T-helper 17 cell (primary cell): ENCODE measurements at regions not wholly inside any gene's neighbourhood (a gene's known extent, or its start where the extent isn't known, plus 50 kb on each side); places are given as distances from the start of the nearest gene placed in this dataset.

Experiments used
- ATAC-seq: fragments of 150-1000 bp; cut with Tn5 transposase; 2 replicates; pipeline ENCODE4 v1.10.0; 2021; ENCODE audit warnings: mild to moderate bottlenecking, moderate library complexity
- DNase-seq, 3 donors: peaks; one replicate each; pipeline versions ENCODE4 v3.0.0 to v3.0.0-alpha.2; 2020 to 2021
- H3K9me3 ChIP-seq: one replicate; pipeline ENCODE4 v1.7.0; 2013; ENCODE audit warnings: low read length, mild to moderate bottlenecking; ENCODE audit not compliant: control insufficient read depth, poor library complexity, severe bottlenecking
- H3K27ac Mint-ChIP-seq: one replicate; pipeline ENCODE4 v1.8.0; 2022; ENCODE audit warnings: mild to moderate bottlenecking, moderate library complexity, mixed read lengths
- H3K27me3 Mint-ChIP-seq: one replicate; pipeline ENCODE4 v1.8.0; 2022; ENCODE audit warnings: mixed read lengths
- H3K36me3 Mint-ChIP-seq: one replicate; pipeline ENCODE4 v1.8.0; 2022; ENCODE audit warnings: low read depth, mixed read lengths
- H3K4me1 Mint-ChIP-seq: one replicate; pipeline ENCODE4 v1.8.0; 2022; ENCODE audit warnings: mild to moderate bottlenecking, mixed read lengths
- H3K4me3 Mint-ChIP-seq: one replicate; pipeline ENCODE4 v1.8.0; 2022; ENCODE audit warnings: mild to moderate bottlenecking, moderate library complexity, mixed read lengths

- no peaks in the 10 kb centered on the region for H3K9me3 ChIP-seq
- DNase-seq (no peak), ATAC-seq (no peak)
- no peaks in the 10 kb centered on the region for H3K36me3 Mint-ChIP-seq
- no peaks in the 10 kb centered on the region for H3K4me1 Mint-ChIP-seq
- H3K27ac Mint-ChIP-seq = no peak overlapping the region
- H3K27me3 Mint-ChIP-seq = peaks cover 2% of the 10 kb centered on the region
- H3K4me3 Mint-ChIP-seq = no peak overlapping the region
These were observed 223.5 kb upstream of the BLID start for GRCh38 chr11:122339436-122340060.

DNA sequence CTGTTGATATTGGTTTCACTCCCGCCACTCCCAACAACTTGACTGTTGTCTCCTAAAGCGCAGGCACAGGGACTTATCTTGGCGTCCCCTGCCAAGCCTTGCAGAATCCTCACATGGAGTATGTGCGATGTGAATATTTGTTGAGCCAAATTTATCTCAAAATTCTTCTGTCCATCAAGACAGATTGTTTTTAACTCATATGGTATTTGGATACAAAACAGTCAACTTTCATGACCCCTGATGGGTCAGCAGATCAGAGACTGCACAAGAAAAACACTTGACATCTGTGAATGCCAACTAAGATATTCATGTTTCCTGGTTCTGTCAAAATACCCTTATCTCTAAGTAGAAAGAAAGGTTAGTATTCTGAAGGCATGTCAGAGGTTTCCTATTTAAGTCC, 221.7 kb upstream of the BLID start:
- DNase-seq (no peak), ATAC-seq (no peak)
- no peaks in the 10 kb centered on the region for H3K9me3 ChIP-seq
- Mint-ChIP-seq H3K4me3 (no peak overlapping the region), H3K27me3 (peaks cover 17% of the 10 kb centered on the region), H3K27ac (no peak overlapping the region), H3K36me3 (no peaks in the 10 kb centered on the region), H3K4me1 (no peaks in the 10 kb centered on the region)

DNA sequence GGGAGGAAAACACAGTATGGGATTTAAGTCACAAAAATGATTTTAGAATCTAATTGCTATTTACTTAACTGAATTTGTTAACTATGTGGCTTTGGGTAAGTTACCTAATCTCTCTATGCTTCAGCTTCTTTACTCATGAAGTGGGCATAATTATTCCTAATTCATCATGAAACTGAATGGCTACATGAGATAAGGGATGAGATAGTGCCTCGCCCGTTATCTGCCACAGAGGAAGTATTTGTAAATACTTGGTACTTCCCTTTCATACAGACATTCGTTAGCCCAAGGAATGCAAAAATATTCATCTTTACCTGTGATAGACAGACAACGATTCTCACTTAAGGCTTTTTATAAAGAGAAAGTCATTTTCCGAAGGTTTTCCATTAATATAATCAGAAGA, 221.2 kb upstream of the BLID start:
- H3K27ac Mint-ChIP-seq = no peak overlapping the region
- no peaks in the 10 kb centered on the region for H3K4me1 Mint-ChIP-seq
- no peaks in the 10 kb centered on the region for H3K9me3 ChIP-seq
- DNase-seq = no peak
- peaks cover 17% of the 10 kb centered on the region for H3K27me3 Mint-ChIP-seq
- no peak for ATAC-seq
- no peaks in the 10 kb centered on the region for H3K36me3 Mint-ChIP-seq
- H3K4me3 Mint-ChIP-seq = no peak overlapping the region

DNA sequence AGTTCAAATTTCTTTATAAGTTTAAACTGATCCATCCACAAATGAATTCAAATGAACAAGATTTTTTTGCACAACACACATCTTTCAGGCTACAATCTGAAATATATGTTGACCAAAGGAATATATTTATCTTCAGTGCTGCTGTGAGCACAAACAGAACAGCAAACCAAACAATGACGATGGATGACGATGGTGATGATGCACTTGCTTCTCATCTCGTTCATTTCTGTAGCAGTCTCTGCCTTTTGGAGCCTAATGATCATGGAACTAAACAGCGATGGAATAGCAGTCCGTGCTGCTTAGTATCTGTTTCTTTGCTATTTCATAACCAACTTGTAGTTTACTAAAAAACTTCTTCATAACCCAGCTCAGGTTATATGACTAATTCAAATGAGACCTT, 220.7 kb upstream of the BLID start:
- ATAC-seq (no peak), DNase-seq (no peak)
- no peaks in the 10 kb centered on the region for H3K36me3 Mint-ChIP-seq
- no peaks in the 10 kb centered on the region for H3K4me1 Mint-ChIP-seq
- no peaks in the 10 kb centered on the region for H3K9me3 ChIP-seq
- no peak overlapping the region for H3K27ac Mint-ChIP-seq
- H3K4me3 Mint-ChIP-seq = no peak overlapping the region
- peaks cover 17% of the 10 kb centered on the region for H3K27me3 Mint-ChIP-seq

DNA sequence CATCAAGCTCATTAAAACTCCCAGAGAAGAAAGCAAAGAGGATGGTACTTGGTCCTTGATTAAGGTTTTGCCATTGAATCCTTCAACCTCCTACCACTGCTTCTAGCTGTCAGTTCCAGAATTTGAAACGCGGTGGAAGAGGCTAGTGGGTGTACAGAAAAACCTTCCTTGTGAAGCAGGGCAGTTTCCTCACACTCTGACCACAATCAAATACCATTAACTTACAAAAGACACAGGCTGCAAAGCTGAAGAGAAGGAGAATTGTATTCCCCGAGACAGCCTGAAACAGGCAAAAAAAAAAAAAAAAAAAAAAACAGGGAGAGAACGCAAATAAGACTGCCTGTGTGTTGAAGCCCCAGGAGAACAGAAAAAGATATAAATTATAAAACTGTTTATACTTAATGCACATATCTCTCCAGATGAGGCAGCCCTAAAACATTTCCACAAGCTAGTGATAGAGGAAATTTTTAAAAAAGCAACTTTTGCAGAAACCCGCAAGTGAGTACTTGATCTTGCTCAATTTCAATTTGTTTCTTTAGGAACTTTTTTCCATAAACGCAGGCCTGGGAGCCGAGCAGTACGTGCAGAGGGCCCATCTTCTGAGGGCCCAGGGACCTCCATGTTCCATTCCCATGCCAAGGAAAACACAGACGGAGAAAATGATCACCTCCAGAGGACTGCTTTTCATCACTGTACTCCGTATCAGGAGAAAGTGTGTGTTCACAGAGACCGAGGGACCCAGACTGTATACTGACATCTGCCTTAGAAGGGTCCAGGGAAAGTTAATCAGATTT, 218.7 kb upstream of the BLID start:
- H3K27ac Mint-ChIP-seq = no peak overlapping the region
- H3K36me3 Mint-ChIP-seq = no peaks in the 10 kb centered on the region
- DNase-seq = no peak
- H3K9me3 ChIP-seq = no peaks in the 10 kb centered on the region
- no peaks in the 10 kb centered on the region for H3K4me1 Mint-ChIP-seq
- no peak overlapping the region for H3K4me3 Mint-ChIP-seq
- H3K27me3 Mint-ChIP-seq = peaks cover 17% of the 10 kb centered on the region
- ATAC-seq = no peak

DNA sequence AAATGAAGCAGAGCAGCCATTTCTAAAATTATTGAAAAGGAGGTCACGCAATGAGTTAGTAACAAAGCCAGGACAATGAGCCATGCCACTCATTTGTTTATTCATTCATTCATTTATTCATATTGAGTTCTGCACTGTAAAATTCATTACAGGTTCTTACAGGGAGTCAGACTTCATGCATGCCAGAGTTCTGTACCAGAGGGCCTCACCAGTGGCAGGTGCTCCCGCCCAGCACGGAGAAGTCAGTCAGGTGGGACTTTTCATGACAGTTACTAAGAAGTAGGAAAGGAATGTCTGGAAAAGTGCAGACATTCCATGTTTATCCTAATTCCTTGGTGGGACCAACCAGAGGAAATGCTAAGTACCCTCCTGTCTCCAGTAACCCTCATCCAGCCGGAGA, 217.5 kb upstream of the BLID start:
- ATAC-seq = no peak
- H3K27me3 Mint-ChIP-seq = peaks cover 17% of the 10 kb centered on the region
- H3K4me3 Mint-ChIP-seq = no peak overlapping the region
- no peaks in the 10 kb centered on the region for H3K4me1 Mint-ChIP-seq
- H3K9me3 ChIP-seq = no peaks in the 10 kb centered on the region
- no peaks in the 10 kb centered on the region for H3K36me3 Mint-ChIP-seq
- DNase-seq = no peak
- no peak overlapping the region for H3K27ac Mint-ChIP-seq

GRCh38 chr11:122331079-122331478, 215.1 kb upstream of the BLID start:
- H3K36me3 Mint-ChIP-seq = no peaks in the 10 kb centered on the region
- peaks cover 17% of the 10 kb centered on the region for H3K27me3 Mint-ChIP-seq
- H3K9me3 ChIP-seq = no peaks in the 10 kb centered on the region
- no peak for ATAC-seq
- no peak overlapping the region for H3K27ac Mint-ChIP-seq
- H3K4me3 Mint-ChIP-seq = no peak overlapping the region
- H3K4me1 Mint-ChIP-seq = no peaks in the 10 kb centered on the region
- DNase-seq = no peak

GRCh38 chr11:122330279-122330965, 214.4 kb upstream of the BLID start:
- Mint-ChIP-seq H3K36me3 (no peaks in the 10 kb centered on the region), H3K4me3 (no peak overlapping the region)

DNA sequence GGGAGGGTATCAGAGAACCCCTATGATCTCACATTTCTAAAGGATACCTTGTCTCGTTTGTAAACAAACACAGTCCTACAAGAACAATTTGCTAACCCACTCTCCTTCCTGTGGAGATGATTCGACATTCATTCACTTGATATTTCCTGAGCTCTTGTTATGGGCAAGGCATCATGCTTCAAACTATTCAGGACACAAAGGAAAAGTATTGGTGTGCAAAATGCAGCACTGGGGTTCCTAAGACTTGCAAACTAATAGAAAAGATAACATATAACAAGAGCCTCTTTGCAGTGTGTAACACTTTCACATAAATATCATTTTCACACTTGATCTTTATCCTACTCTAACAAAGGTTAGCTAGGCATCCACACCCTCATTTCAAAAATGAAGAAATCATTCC, 211.5 kb upstream of the BLID start:
- DNase-seq (no peak), ATAC-seq (no peak)
- no peak overlapping the region for H3K4me3 Mint-ChIP-seq
- H3K27me3 Mint-ChIP-seq = no peaks in the 10 kb centered on the region
- peaks cover under 1% of the 10 kb centered on the region for H3K9me3 ChIP-seq
- no peaks in the 10 kb centered on the region for H3K4me1 Mint-ChIP-seq
- H3K36me3 Mint-ChIP-seq = no peaks in the 10 kb centered on the region
- no peak overlapping the region for H3K27ac Mint-ChIP-seq

More at GRCh38 chr11:122330279-122330965, 214.4 kb upstream of the BLID start:
- no peaks in the 10 kb centered on the region for H3K9me3 ChIP-seq
- Mint-ChIP-seq H3K27me3 (peaks cover 17% of the 10 kb centered on the region), H3K27ac (no peak overlapping the region), H3K4me1 (no peaks in the 10 kb centered on the region)
- ATAC-seq (no peak), DNase-seq (no peak)

- Mint-ChIP-seq H3K27ac (no peak overlapping the region), H3K4me1 (no peaks in the 10 kb centered on the region), H3K36me3 (no peaks in the 10 kb centered on the region), H3K4me3 (no peak overlapping the region), H3K27me3 (peaks cover 5% of the 10 kb centered on the region)
- H3K9me3 ChIP-seq = peaks cover 3% of the 10 kb centered on the region
- no peak for DNase-seq
- ATAC-seq = no peak
These were observed 207.9 kb upstream of the BLID start for GRCh38 chr11:122323754-122324421.

- Mint-ChIP-seq H3K4me1 (no peaks in the 10 kb centered on the region), H3K36me3 (no peaks in the 10 kb centered on the region), H3K27me3 (peaks cover 11% of the 10 kb centered on the region), H3K27ac (no peak overlapping the region), H3K4me3 (no peak overlapping the region)
- H3K9me3 ChIP-seq = peaks cover 3% of the 10 kb centered on the region
- DNase-seq (no peak), ATAC-seq (no peak)
These were observed 206.3 kb upstream of the BLID start for GRCh38 chr11:122322329-122322728.

- peaks cover 11% of the 10 kb centered on the region for H3K27me3 Mint-ChIP-seq
These were observed 204.7 kb upstream of the BLID start for GRCh38 chr11:122320671-122321070.

More at GRCh38 chr11:122320671-122321070, 204.7 kb upstream of the BLID start:
- H3K9me3 ChIP-seq = peaks cover 3% of the 10 kb centered on the region
- ATAC-seq (no peak), DNase-seq (no peak)
- Mint-ChIP-seq H3K4me1 (no peaks in the 10 kb centered on the region), H3K4me3 (no peak overlapping the region), H3K27ac (no peak overlapping the region), H3K36me3 (no peaks in the 10 kb centered on the region)
